GM13976 (cell line): ENCODE measurements at regions not wholly inside any gene's neighbourhood (a gene's known extent, or its start where the extent isn't known, plus 50 kb on each side); places are given as distances from the start of the nearest gene placed in this dataset.
"Not testable (repeated sequence)": the region's sequence is repeated elsewhere in the genome, so short reads cannot be mapped to it uniquely, and the experiment has no call there.

Source experiments
- DNase-seq: peaks from one replicate; pipeline ENCODE4 v3.0.0; 2012; ENCODE audit warnings: low spot score
- CTCF ChIP-seq: IDR thresholded peaks from 2 replicates; pipeline ENCODE4 v1.5.1; 2012; ENCODE audit warnings: borderline replicate concordance, mild to moderate bottlenecking; ENCODE audit not compliant: insufficient read depth; ENCODE audit errors: extremely low read depth, missing control alignments, control extremely low read depth
- in situ Hi-C: fragments of 300-500 bp; cut with MboI; formaldehyde crosslinking; loops from one replicate; pipeline ENCODE4 v1.12.0; 2022; ENCODE audit warnings: low sequenced_read_pairs, mixed read lengths, inconsistent platforms; ENCODE audit not compliant: unreplicated experiment

DNA sequence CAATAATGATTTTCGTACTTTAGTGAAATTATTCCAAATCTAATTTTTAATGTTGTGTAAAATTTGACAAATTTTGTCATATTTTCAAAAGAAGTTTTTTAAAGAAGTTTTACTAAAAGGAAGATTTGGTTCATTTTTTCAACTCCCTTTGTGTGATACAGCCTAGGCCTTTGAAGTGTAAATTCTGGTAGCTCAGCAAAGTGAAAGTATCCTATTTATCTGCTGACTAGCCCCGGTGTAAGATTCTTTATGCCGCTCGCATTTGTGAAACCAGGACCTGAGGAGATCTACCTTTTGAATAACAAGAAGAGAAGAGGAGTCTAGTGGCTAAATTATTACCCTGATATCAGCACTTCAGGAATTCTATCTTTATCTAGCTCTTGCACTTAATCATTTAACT, 177.4 kb downstream of the JRKL start:
- in situ Hi-C loops: no loop called here
- DNase-seq: no peak
- TF ChIP-seq CTCF: no peak

DNA sequence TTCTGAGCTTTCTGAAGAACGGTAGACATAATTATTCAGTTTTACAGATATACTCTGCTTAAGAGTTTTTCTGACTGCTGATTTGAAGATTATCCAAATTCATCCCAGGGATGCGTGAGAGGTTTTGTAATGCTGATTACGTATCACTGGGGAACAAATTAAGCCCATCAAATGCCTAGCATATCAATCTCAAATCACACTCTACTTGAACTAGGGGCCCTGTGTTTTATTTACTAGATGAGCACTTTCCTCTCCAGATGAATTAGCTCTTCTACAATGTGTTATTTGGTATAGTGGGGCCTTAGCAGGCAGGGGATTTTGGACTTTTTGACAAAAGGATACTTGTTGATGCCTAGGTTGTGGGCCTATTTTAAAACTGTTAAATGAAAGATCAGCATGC, 177.9 kb downstream of the JRKL start:
- DNase-seq: no peak
- no peak for TF ChIP-seq CTCF
- in situ Hi-C loops: no loop called here

- TF ChIP-seq CTCF: no peak
- in situ Hi-C loops: no loop called here
- no peak for DNase-seq
These were observed 186.6 kb downstream of the JRKL start for GRCh38 chr11:96576383-96576782.

GRCh38 chr11:96578379-96578778, 188.6 kb downstream of the JRKL start:
- in situ Hi-C loops: no loop called here
- DNase-seq: no peak
- no peak for TF ChIP-seq CTCF

- in situ Hi-C loops: no loop called here
- DNase-seq: no peak
These were observed 189.8 kb downstream of the JRKL start for GRCh38 chr11:96579656-96580055.

GRCh38 chr11:96580476-96581040, 190.7 kb downstream of the JRKL start:
- no peak for DNase-seq
- TF ChIP-seq CTCF: no peak
- in situ Hi-C loops: no loop called here

More at GRCh38 chr11:96579656-96580055, 189.8 kb downstream of the JRKL start:
- TF ChIP-seq CTCF: no peak

- DNase-seq, in situ Hi-C loops: not testable (repeated sequence)
These were observed 196.4 kb downstream of the JRKL start for GRCh38 chr11:96585944-96586880.

DNA sequence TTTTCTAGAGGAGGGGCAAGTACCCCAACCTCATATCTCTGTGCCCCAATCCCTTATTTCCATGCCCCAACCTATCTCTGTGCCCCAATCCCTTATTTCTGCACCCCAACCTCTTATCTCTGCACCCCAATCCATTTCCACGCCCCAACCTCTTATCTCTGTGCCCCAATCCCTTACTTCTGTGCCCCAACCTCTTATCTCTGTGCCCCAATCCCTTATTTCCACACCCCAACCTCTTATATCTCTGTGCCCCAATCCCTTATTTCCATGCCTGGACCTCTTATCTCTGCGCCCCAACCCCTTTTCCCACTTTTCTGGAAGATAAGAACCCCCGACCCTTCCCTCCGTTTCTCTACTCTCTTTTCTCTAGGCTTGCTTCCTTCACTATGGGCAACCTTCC, 199.0 kb downstream of the JRKL start:
- DNase-seq, in situ Hi-C loops: not testable (repeated sequence)
